Left lung (tissue), 4 donors: ENCODE measurements at regions not wholly inside any gene's neighbourhood (a gene's known extent, or its start where the extent isn't known, plus 50 kb on each side); places are given as distances from the start of the nearest gene placed in this dataset.

Experiments used
- ATAC-seq: fragments of 200-7000 bp; cut with Tn5 transposase; one replicate; pipeline ENCODE4 v1.9.1; 2020; ENCODE audit warnings: moderate library complexity
- DNase-seq, 4 donors: peaks; one replicate each; pipeline ENCODE4 v3.0.0-alpha.2; 2013 to 2020
- H3K27ac ChIP-seq, 2 donors: fragments of 200-600 bp; sonication (generic) in 1 of 2; one replicate each; pipeline versions ENCODE4 v1.5.0 to v1.8.0; 2020 to 2021
- H3K27me3 ChIP-seq, 2 donors: fragments of 200-600 bp; sonication (generic) in 1 of 2; one replicate each; pipeline versions ENCODE4 v1.5.0 to v1.8.0; 2020 to 2021
- H3K36me3 ChIP-seq, 2 donors: fragments of 200-600 bp; sonication (generic) in 1 of 2; one replicate each; pipeline versions ENCODE4 v1.5.0 to v1.8.0; 2020 to 2021
- H3K4me1 ChIP-seq, 2 donors: fragments of 200-600 bp; one replicate each; pipeline ENCODE4 v1.8.0; 2021
- H3K4me3 ChIP-seq, 2 donors: fragments of 200-600 bp; sonication (generic) in 1 of 2; one replicate each; pipeline versions ENCODE4 v1.5.0 to v1.8.0; 2020 to 2021; ENCODE audit warnings: mild to moderate bottlenecking in 1 of 2
- H3K9me3 ChIP-seq, 2 donors: fragments of 200-600 bp; sonication (generic) in 1 of 2; one replicate each; pipeline versions ENCODE4 v1.5.0 to v1.8.0; 2020 to 2021
- intact Hi-C, 2 donors: fragments of 100-400 bp; cut with DNase I; formaldehyde crosslinking; loops; one replicate each; pipeline versions ENCODE4 v1.11.2 to v1.14.2; 2022
- TF ChIP-seq, protein P1 (sequence below), 2 donors: fragments of 200-600 bp; sonication (generic) in 1 of 2; IDR thresholded peaks; one replicate each; pipeline versions ENCODE4 v1.5.0 to v1.8.0; 2021; ENCODE audit warnings: antibody characterized with exemption in 2 of 2
- donor health status: DM: no; HTN: yes; CAD: no.
- donor health status: DM: no; HTN: no; CAD: no.

- TF ChIP-seq, protein P1, sequence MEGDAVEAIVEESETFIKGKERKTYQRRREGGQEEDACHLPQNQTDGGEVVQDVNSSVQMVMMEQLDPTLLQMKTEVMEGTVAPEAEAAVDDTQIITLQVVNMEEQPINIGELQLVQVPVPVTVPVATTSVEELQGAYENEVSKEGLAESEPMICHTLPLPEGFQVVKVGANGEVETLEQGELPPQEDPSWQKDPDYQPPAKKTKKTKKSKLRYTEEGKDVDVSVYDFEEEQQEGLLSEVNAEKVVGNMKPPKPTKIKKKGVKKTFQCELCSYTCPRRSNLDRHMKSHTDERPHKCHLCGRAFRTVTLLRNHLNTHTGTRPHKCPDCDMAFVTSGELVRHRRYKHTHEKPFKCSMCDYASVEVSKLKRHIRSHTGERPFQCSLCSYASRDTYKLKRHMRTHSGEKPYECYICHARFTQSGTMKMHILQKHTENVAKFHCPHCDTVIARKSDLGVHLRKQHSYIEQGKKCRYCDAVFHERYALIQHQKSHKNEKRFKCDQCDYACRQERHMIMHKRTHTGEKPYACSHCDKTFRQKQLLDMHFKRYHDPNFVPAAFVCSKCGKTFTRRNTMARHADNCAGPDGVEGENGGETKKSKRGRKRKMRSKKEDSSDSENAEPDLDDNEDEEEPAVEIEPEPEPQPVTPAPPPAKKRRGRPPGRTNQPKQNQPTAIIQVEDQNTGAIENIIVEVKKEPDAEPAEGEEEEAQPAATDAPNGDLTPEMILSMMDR (IDR thresholded peaks at IDR 0.05), result no peak
- H3K27me3 ChIP-seq, result no peaks in the 10 kb centered on the region
- DNase-seq, result no peak
- no peak overlapping the region for H3K27ac ChIP-seq
- no peaks in the 10 kb centered on the region for H3K36me3 ChIP-seq
- intact Hi-C loops, result no loop called here
- H3K9me3 ChIP-seq, result no peaks in the 10 kb centered on the region
- no peak for ATAC-seq
- H3K4me3 ChIP-seq, result no peak overlapping the region
- H3K4me1 ChIP-seq, result no peaks in the 10 kb centered on the region
These were observed 171.7 kb upstream of the SLC4A4 start for GRCh38 chr4:71167083-71167482.

GRCh38 chr4:71171592-71171991 is 167.2 kb upstream of the SLC4A4 start:
- H3K27ac ChIP-seq, result no peak overlapping the region
- no peaks in the 10 kb centered on the region for H3K4me1 ChIP-seq
- ATAC-seq (no peak), DNase-seq (no peak)
- TF ChIP-seq, protein P1 (IDR thresholded peaks at IDR 0.05), result no peak
- no peaks in the 10 kb centered on the region for H3K36me3 ChIP-seq
- H3K9me3 ChIP-seq, result peaks cover 0 to 2% of the 10 kb centered on the region in 2 donors
- H3K4me3 ChIP-seq, result no peak overlapping the region
- intact Hi-C loops, result no loop called here
- no peaks in the 10 kb centered on the region for H3K27me3 ChIP-seq

GRCh38 chr4:71181332-71181731 is 157.5 kb upstream of the SLC4A4 start:
- H3K4me1 ChIP-seq, result peaks cover 0 to 17% of the 10 kb centered on the region in 2 donors
- no peak for DNase-seq
- no peaks in the 10 kb centered on the region for H3K36me3 ChIP-seq
- H3K27ac ChIP-seq, result no peak overlapping the region
- ATAC-seq, result no peak
- H3K9me3 ChIP-seq, result no peaks in the 10 kb centered on the region
- H3K4me3 ChIP-seq, result no peak overlapping the region
- intact Hi-C loops, result no loop called here
- TF ChIP-seq, protein P1 (IDR thresholded peaks at IDR 0.05), result no peak
- H3K27me3 ChIP-seq, result peaks cover 0 to 20% of the 10 kb centered on the region in 2 donors

DNA sequence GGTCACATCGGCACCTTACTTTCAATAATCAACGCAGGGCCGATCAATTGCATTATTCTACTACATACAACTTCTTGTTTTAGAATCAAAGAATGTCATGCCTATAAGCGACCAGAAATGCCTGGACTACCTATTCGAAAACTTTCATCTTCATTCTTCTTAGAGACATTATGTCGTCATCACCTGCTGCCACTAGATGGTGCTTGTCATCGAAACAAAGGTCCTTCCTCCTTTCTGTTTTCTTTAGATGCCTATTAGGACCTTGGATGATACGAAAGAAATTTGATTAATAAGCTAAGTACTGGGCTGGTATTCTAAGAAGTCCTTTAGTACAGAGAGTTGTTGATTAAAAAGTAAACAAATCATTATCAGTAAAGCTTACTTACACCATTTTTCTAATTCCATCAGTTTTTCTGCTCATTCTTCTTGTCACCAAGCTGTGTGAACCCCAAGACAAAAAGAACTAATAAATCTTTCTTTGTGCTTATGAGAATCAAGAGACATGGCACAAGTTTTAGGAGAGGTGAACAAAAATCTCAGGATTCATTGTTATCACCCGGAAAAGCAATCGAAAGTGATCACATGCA is 154.5 kb upstream of the SLC4A4 start:
- Histone ChIP-seq H3K9me3 (no peaks in the 10 kb centered on the region), H3K27ac (no peak overlapping the region), H3K4me3 (no peak overlapping the region), H3K4me1 (peaks cover 0 to 34% of the 10 kb centered on the region in 2 donors), H3K27me3 (peaks cover 0 to 48% of the 10 kb centered on the region in 2 donors), H3K36me3 (no peaks in the 10 kb centered on the region)
- DNase-seq, result peak in 2 of 4 donors; percentile 37 to 69
- TF ChIP-seq, protein P1 (IDR thresholded peaks at IDR 0.05), result peak in 1 of 2 donors; percentile 27
- intact Hi-C loops, result no loop called here
- peak; percentile 11 for ATAC-seq

DNA sequence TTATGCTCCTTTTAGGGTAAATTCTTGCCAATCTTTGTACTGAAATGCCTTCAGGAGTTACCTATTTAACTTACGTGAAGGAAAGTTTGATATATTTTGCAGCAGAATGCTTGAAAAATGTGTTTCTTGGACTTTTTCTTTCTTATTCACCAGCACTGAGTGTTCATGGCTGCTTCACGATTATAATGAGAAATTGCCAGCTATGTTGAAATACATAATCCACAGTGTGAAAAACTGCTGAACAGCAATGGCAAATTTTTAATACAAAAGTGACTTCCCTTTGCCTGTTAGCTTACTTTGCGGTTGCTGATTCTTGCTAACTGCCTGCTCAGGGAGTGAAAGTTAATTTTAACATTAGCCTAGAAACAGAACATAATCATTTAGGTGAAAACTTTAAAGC is 153.8 kb upstream of the SLC4A4 start:
- no peak for DNase-seq
- intact Hi-C loops, result no loop called here

More for the DNA sequence above, 153.8 kb upstream of the SLC4A4 start:
- Histone ChIP-seq H3K27ac (no peak overlapping the region), H3K9me3 (no peaks in the 10 kb centered on the region), H3K36me3 (no peaks in the 10 kb centered on the region), H3K4me3 (no peak overlapping the region), H3K27me3 (peaks cover 0 to 48% of the 10 kb centered on the region in 2 donors), H3K4me1 (peaks cover 0 to 34% of the 10 kb centered on the region in 2 donors)
- ATAC-seq, result no peak
- TF ChIP-seq, protein P1 (IDR thresholded peaks at IDR 0.05), result no peak
